ENCODE measurements at regions not wholly inside any gene's neighbourhood (a gene's known extent, or its start where the extent isn't known, plus 50 kb on each side); places are given as distances from the start of the nearest gene placed in this dataset.

DNA sequence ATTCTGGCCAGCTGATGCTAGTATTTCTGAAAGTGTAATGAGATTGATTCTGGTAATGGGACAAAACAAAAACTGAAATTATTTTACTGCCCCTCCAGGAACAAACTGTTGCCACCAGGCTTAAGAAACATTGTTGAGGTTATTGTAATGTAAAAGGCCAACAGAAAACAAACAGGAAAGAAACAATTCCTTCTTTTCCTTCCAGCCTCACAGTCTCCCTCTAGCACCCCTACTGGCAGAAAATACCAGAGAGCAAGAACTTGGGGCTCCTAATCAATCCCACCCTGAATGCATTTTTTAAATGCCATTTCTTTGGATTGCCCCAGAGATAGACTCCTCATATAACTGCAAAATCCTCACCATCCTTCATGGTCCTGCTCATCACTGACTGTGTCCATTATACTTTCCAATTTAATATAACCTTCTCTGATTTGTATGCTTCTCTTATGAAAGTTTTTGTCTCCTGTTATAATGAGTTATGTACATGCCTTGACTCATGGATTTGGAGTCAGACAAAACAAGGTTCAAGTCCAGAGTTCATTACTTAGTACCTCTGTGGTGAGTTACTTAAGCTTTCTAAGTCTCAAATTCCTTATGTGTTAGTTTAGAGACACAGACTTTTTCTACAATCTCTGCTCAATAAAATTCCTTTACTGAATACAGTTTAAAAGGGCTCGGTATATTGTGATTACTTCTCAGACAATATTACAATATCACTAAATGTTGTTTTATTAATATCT, 157.9 kb upstream of the FBN2 start:
- no peak overlapping the region for H3K9ac ChIP-seq (replicated peaks; ENCODE audit: extremely low read depth, insufficient read depth, low read length)
- H4K20me1 ChIP-seq (replicated peaks; ENCODE audit: control insufficient read depth, extremely low read depth, insufficient read depth, low read length) = no peaks in the 10 kb centered on the region
- ChIA-PET POLR2A (no interaction called here), CTCF (interaction anchor here (1.6 kb wide), 1 partner anchor 13 kb away, joined by 3 read pairs; no protein-coding TSS in a partner anchor)
- BruUV-seq (replicated peaks) = no TSS peak
- no peak overlapping the region for H3K27ac ChIP-seq (ENCODE audit: insufficient read depth, low read depth, low read length)
- FAIRE-seq = no peak
- no peaks in the 10 kb centered on the region for H3K36me3 ChIP-seq (ENCODE audit: control insufficient read depth in 2 of 2, extremely low read depth in 1 of 2, insufficient read depth in 2 of 2, low read length in 2 of 2)
- no peak for TF ChIP-seq MYC (IDR thresholded peaks at IDR 0.05; ENCODE audit: low read depth, low read length)
- TF ChIP-seq, protein P1, sequence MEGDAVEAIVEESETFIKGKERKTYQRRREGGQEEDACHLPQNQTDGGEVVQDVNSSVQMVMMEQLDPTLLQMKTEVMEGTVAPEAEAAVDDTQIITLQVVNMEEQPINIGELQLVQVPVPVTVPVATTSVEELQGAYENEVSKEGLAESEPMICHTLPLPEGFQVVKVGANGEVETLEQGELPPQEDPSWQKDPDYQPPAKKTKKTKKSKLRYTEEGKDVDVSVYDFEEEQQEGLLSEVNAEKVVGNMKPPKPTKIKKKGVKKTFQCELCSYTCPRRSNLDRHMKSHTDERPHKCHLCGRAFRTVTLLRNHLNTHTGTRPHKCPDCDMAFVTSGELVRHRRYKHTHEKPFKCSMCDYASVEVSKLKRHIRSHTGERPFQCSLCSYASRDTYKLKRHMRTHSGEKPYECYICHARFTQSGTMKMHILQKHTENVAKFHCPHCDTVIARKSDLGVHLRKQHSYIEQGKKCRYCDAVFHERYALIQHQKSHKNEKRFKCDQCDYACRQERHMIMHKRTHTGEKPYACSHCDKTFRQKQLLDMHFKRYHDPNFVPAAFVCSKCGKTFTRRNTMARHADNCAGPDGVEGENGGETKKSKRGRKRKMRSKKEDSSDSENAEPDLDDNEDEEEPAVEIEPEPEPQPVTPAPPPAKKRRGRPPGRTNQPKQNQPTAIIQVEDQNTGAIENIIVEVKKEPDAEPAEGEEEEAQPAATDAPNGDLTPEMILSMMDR (IDR thresholded peaks at IDR 0.05; ENCODE audit: extremely low read depth in 1 of 2, insufficient read depth in 1 of 2, low read depth in 1 of 2, low read length in 2 of 2) = peak; percentile 17 to 28
- no peak for TF ChIP-seq POLR2A (IDR thresholded peaks at IDR 0.05; ENCODE audit: low read depth, low read length)
- TF ChIP-seq GATA2 (IDR thresholded peaks at IDR 0.05; ENCODE audit: insufficient read depth, insufficient read length, low read depth, low read length) = no peak
- TF ChIP-seq EZH2 (IDR thresholded peaks at IDR 0.05; ENCODE audit: borderline replicate concordance, low read depth, low read length, severe bottlenecking) = no peak
- TF ChIP-seq, protein P2, sequence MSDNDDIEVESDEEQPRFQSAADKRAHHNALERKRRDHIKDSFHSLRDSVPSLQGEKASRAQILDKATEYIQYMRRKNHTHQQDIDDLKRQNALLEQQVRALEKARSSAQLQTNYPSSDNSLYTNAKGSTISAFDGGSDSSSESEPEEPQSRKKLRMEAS (IDR thresholded peaks at IDR 0.05; ENCODE audit: insufficient read depth, insufficient read length) = no peak
- no peak for TF ChIP-seq FOS (IDR thresholded peaks at IDR 0.05; ENCODE audit: borderline replicate concordance, insufficient read depth, low read length)
- no peak for TF ChIP-seq POLR2AphosphoS5 (IDR thresholded peaks at IDR 0.05; ENCODE audit: insufficient read depth, low read depth, low read length)
- TF ChIP-seq JUN (IDR thresholded peaks at IDR 0.05; ENCODE audit: borderline replicate concordance, insufficient read depth, insufficient read length, low read depth) = no peak
- intact Hi-C loops (cut with micrococcal nuclease) (loop anchor here (5.0 kb wide), 1 partner anchor 146 kb away; no protein-coding TSS in a partner anchor), dilution Hi-C loops (cut with MboI; ENCODE audit: extremely low pct_ligation_motif_present, low sequenced_read_pairs) (no loop called here)
- H3K9me3 ChIP-seq (replicated peaks; ENCODE audit: control insufficient read depth, insufficient read depth, low read length) = no peaks in the 10 kb centered on the region
- H3K79me2 ChIP-seq (ENCODE audit: control insufficient read depth, insufficient read depth, low read length) = no peaks in the 10 kb centered on the region
- no peak overlapping the region for H2AFZ ChIP-seq (ENCODE audit: low read depth, low read length)
- no peaks in the 10 kb centered on the region for H3K27me3 ChIP-seq (ENCODE audit: control insufficient read depth in 2 of 2, insufficient read depth in 2 of 2, low read length in 2 of 2)
- no peaks in the 10 kb centered on the region for H3K9me1 ChIP-seq (replicated peaks; ENCODE audit: control insufficient read depth, extremely low read depth, insufficient read depth, low read length)
- no peak overlapping the region for H3K4me2 ChIP-seq (ENCODE audit: insufficient read depth, low read length)
- H3K4me1 ChIP-seq (ENCODE audit: control insufficient read depth, extremely low read depth, insufficient read depth, low read length) = no peaks in the 10 kb centered on the region
- no peak for DNase-seq (ENCODE audit: low read depth, low spot score)
- H3K4me3 ChIP-seq (replicated peaks in 1 of 3; ENCODE audit: insufficient read depth in 1 of 3, low read depth in 1 of 3, low read length in 3 of 3) = no peak overlapping the region

Data from endothelial cell of umbilical vein (primary cell).